ENCODE measurements at regions not wholly inside any gene's neighbourhood (a gene's known extent, or its start where the extent isn't known, plus 50 kb on each side); places are given as distances from the start of the nearest gene placed in this dataset.

DNA sequence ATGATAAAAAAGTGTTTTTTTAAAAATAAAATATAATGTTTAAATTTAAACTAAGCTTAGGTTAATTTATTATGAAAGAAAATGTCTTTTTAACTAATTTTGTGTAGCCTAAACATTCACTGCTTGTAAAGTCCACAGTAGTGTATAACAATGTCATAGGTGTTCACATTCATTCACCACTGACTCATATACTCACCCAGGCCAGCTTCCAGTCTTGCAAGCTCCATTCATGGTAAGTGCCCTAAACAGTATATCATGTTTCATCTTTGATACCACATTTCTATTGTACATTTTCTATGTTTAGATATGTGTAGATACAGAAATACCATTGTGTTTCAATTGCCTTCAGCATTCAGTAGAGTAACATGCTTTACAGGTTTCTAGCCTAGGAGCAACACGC, 530.3 kb downstream of the EPHA5 start:
- no CpG with 5 or more reads among the region's 1 CpG for WGBS, 2 experiments (ENCODE audit: extremely low coverage in 2 of 2, insufficient read length in 1 of 2)
- Histone ChIP-seq H3K27me3 (ENCODE audit: control insufficient read depth, insufficient read depth, low read length) (no peaks in the 10 kb centered on the region), H3K9me1 (ENCODE audit: insufficient read depth, low read length) (no peaks in the 10 kb centered on the region), H4K5ac (ENCODE audit: low read depth, low read length) (no peak overlapping the region), H2BK5ac (ENCODE audit: low read depth, low read length, poor library complexity, severe bottlenecking) (no peak overlapping the region), H2BK15ac (ENCODE audit: low read depth, low read length) (no peak overlapping the region), H3K4ac (ENCODE audit: low read depth, low read length) (no peak overlapping the region), H2BK20ac (ENCODE audit: low read depth, low read length) (no peak overlapping the region), H3K4me1 (ENCODE audit: control insufficient read depth, insufficient read depth, low read length) (no peaks in the 10 kb centered on the region), H3K18ac (ENCODE audit: low read depth, low read length) (no peak overlapping the region), H3K14ac (replicated peaks; ENCODE audit: low read depth, low read length) (no peak overlapping the region), H3K4me2 (ENCODE audit: low read depth, low read length) (no peak overlapping the region), H2BK120ac (ENCODE audit: low read depth, low read length) (no peak overlapping the region), H3K36me3 (ENCODE audit: control insufficient read depth, insufficient read depth, low read length) (no peaks in the 10 kb centered on the region), H4K20me1 (ENCODE audit: insufficient read depth, low read length) (no peaks in the 10 kb centered on the region), H2AK5ac (ENCODE audit: low read depth, low read length) (no peak overlapping the region), H3K4me3 (ENCODE audit: insufficient read depth, low read depth, low read length) (no peak overlapping the region), H3K56ac (ENCODE audit: extremely low read depth, insufficient read depth, low read length) (no peak overlapping the region), H4K91ac (ENCODE audit: insufficient read depth, low read depth, low read length) (no peak overlapping the region), H3K79me1 (ENCODE audit: low read depth in 1 of 2, low read length in 2 of 2) (no peaks in the 10 kb centered on the region), H4K8ac (ENCODE audit: low read depth in 2 of 2, low read length in 2 of 2) (no peak overlapping the region), H3K9me3 (ENCODE audit: control insufficient read depth, insufficient read depth, low read length) (peaks cover 6% of the 10 kb centered on the region; the same call in 1 of the 2 replicates), H2AFZ (replicated peaks; ENCODE audit: low read length, poor library complexity) (no peak overlapping the region), H2AK9ac (replicated peaks; ENCODE audit: low read depth, low read length, poor library complexity) (no peak overlapping the region), H3K9ac (ENCODE audit: low read depth, low read length) (no peak overlapping the region), H3K23ac (ENCODE audit: low read depth, low read length) (no peak overlapping the region), H3K27ac (ENCODE audit: insufficient read depth, low read length) (no peak overlapping the region)
- BruUV-seq (replicated peaks), result no TSS peak
- dilution Hi-C loops (cut with HindIII; ENCODE audit: low sequenced_read_pairs, unreplicated experiment) (no loop called here), intact Hi-C loops (cut with micrococcal nuclease) (no loop called here), in situ Hi-C loops (cut with MboI; ENCODE audit: low sequenced_read_pairs) (no loop called here)
- POLR2A ChIA-PET (ENCODE audit: unreplicated experiment), result no interaction called here
- CTCF ChIA-PET, result no interaction called here
- DNase-seq (no peak), ATAC-seq (ENCODE audit: low read depth) (no peak)
- no peak for TF ChIP-seq SMC3 (IDR thresholded peaks at IDR 0.05; ENCODE audit: low read depth, low read length)
- TF ChIP-seq CEBPB (IDR thresholded peaks at IDR 0.05; ENCODE audit: low read depth, low read length), result no peak
- TF ChIP-seq MAFK (IDR thresholded peaks at IDR 0.05; ENCODE audit: low read depth, low read length), result no peak
- TF ChIP-seq NFE2L2 (IDR thresholded peaks at IDR 0.05; ENCODE audit: low read depth, low read length), result no peak
- TF ChIP-seq RCOR1 (IDR thresholded peaks at IDR 0.05; ENCODE audit: insufficient replicate concordance, low read length), result no peak
- no peak for TF ChIP-seq RFX5 (IDR thresholded peaks at IDR 0.05; ENCODE audit: low read depth, low read length)

Data from IMR-90 (cell line).